Right atrium auricular region (tissue), 2 donors: ENCODE measurements at regions not wholly inside any gene's neighbourhood (a gene's known extent, or its start where the extent isn't known, plus 50 kb on each side); places are given as distances from the start of the nearest gene placed in this dataset.

Experiments used
- DNase-seq: peaks from one replicate; pipeline ENCODE4 v3.0.0-alpha.2; 2019; ENCODE audit warnings: low spot score
- H3K27ac ChIP-seq, 2 donors: fragments of 200-600 bp; sonication (generic); 1 replicate in 1 of 2; 2 replicates in 1 of 2; pipeline ENCODE4 v1.5.1; 2016 to 2019
- H3K27me3 ChIP-seq, 2 donors: fragments of 200-600 bp; sonication (generic); one replicate each; pipeline versions ENCODE4 v1.5.1 to v1.6.0; 2017 to 2019
- H3K36me3 ChIP-seq: fragments of 200-600 bp; sonication (generic); one replicate; pipeline ENCODE4 v1.5.1; 2016
- H3K4me1 ChIP-seq, 2 donors: fragments of 200-600 bp; sonication (generic); one replicate each; pipeline versions ENCODE4 v1.5.1 to v1.6.0; 2017 to 2019
- H3K4me3 ChIP-seq, 2 donors: fragments of 200-600 bp; sonication (generic); 1 replicate in 1 of 2; 2 replicates in 1 of 2; pipeline ENCODE4 v1.5.1; 2017 to 2019; ENCODE audit warnings: mild to moderate bottlenecking in 1 of 2, moderate library complexity in 1 of 2
- H3K9me3 ChIP-seq, 2 donors: fragments of 200-600 bp; sonication (generic); one replicate each; pipeline ENCODE4 v1.5.1; 2019
- TF ChIP-seq, protein P1 (sequence below), 2 donors: fragments of 200-600 bp; sonication (generic); IDR thresholded peaks; one replicate each; pipeline ENCODE4 v1.5.1; 2019; ENCODE audit warnings: antibody characterized with exemption in 2 of 2

DNA sequence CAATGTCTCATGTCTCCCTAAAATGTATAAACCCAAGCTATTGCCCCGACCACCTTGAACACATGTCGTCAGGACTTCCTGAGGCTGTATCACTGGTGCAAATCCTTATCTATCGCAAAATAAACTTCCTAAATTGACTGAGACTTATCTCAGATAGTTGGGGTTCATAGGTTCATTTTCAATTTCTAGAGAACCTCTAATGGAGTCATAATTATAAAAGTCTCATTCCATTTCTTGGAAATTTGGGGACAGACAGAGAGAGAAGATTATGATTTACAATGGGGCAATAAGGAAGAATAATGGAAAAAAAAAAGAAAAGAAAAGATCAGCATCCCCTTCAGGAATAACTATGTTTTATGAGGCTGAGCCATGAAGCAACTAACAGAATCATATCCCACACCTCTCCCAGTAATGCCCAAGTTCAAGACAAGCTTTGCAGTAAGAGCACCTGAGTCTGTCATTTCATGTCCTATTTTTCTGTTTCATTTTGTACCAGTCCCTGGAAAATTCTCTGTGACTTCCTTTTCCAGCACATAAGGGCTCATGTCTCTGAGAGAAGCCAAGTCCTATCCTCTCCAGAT is 70.0 kb upstream of the ETS2 start:
- no peaks in the 10 kb centered on the region for H3K9me3 ChIP-seq
- no peaks in the 10 kb centered on the region for H3K27me3 ChIP-seq
- TF ChIP-seq, protein P1, sequence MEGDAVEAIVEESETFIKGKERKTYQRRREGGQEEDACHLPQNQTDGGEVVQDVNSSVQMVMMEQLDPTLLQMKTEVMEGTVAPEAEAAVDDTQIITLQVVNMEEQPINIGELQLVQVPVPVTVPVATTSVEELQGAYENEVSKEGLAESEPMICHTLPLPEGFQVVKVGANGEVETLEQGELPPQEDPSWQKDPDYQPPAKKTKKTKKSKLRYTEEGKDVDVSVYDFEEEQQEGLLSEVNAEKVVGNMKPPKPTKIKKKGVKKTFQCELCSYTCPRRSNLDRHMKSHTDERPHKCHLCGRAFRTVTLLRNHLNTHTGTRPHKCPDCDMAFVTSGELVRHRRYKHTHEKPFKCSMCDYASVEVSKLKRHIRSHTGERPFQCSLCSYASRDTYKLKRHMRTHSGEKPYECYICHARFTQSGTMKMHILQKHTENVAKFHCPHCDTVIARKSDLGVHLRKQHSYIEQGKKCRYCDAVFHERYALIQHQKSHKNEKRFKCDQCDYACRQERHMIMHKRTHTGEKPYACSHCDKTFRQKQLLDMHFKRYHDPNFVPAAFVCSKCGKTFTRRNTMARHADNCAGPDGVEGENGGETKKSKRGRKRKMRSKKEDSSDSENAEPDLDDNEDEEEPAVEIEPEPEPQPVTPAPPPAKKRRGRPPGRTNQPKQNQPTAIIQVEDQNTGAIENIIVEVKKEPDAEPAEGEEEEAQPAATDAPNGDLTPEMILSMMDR (IDR thresholded peaks at IDR 0.05), result no peak
- DNase-seq, result no peak
- H3K4me1 ChIP-seq, result peaks cover 0 to 8% of the 10 kb centered on the region in 2 donors
- H3K36me3 ChIP-seq, result no peaks in the 10 kb centered on the region
- H3K27ac ChIP-seq, result no peak overlapping the region
- no peak overlapping the region for H3K4me3 ChIP-seq

DNA sequence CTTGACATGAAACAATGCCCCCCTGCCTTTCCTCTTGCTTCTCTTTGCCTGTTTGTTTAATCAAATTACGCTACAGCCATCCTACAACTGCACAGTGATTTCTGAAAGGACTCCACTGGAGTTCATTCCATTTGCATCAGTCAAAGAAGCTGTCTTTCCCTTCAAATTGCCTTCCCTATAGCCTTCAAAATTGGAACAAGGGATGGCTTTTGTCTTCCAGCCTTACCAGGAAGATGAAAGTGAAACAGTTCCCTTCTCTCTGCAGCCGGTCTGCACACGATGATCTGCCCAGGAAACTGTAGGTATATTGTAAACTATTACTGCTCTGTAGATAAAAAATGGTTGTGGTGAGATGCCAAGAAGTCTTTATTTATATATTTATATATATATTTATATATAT is 65.6 kb upstream of the ETS2 start:
- no peaks in the 10 kb centered on the region for H3K4me1 ChIP-seq
- H3K9me3 ChIP-seq, result no peaks in the 10 kb centered on the region
- H3K27me3 ChIP-seq, result no peaks in the 10 kb centered on the region
- no peaks in the 10 kb centered on the region for H3K36me3 ChIP-seq
- no peak overlapping the region for H3K27ac ChIP-seq
- TF ChIP-seq, protein P1 (IDR thresholded peaks at IDR 0.05), result no peak
- no peak for DNase-seq
- H3K4me3 ChIP-seq, result no peak overlapping the region

DNA sequence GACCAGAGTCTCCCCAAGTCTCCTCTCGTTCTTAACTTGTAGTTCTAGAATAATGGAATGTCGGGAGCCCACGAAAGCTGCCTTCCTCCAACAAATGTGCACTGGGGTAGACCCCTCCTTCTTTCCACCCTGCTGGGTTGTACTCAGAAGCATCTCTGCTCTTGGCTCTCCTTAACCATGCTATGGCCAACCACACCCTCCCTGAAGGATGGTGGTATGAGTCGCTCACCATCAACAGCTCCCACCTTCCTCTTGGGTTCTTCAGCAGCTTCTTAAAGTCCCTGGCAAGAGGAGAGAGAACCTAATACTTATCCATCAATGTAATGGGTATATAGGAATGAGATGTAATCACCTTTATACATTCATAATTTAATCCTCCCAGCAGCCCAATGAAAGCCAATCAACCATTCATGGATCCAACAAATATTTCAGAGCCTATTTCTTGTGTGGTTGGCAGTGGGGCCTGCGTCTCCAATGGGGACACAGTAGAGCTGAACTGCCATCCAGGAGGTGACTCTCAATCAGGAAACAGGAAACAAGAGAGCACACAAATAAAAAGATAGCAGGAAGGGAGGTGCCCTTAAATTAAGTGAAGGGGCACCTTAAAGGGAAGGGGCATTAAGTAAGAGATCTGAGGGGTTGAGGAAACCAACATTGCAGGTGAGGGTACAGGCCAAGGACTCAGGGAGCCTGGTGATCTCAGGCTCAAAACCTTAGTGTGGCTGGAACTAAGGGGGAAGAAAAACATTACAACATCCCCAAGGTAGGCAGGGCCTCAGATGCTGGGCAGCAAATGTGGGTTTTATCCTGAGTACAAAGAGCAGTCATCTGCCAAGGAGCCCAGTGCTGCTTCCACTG is 64.4 kb upstream of the ETS2 start:
- no peak overlapping the region for H3K27ac ChIP-seq
- no peak for DNase-seq
- TF ChIP-seq, protein P1 (IDR thresholded peaks at IDR 0.05), result no peak
- no peaks in the 10 kb centered on the region for H3K4me1 ChIP-seq
- H3K27me3 ChIP-seq, result no peaks in the 10 kb centered on the region
- H3K4me3 ChIP-seq, result no peak overlapping the region
- H3K9me3 ChIP-seq, result no peaks in the 10 kb centered on the region
- no peaks in the 10 kb centered on the region for H3K36me3 ChIP-seq

DNA sequence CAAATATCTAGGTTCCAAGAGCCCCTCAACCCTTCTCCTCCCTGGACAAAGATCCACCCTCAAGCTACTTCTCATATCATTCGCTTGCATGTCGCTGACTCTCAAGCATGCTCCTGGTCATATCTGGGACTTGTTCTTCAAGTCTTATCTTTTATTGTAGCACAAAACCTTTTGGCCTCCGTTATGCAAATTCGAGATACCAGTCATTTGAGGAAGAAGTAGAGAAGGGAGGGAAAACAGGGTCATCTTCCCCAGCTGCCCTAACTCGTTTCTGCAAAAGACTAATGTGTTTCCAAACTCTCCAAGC is 63.8 kb upstream of the ETS2 start:
- H3K4me3 ChIP-seq, result no peak overlapping the region
- no peaks in the 10 kb centered on the region for H3K9me3 ChIP-seq
- H3K4me1 ChIP-seq, result no peaks in the 10 kb centered on the region
- H3K27ac ChIP-seq, result no peak overlapping the region
- H3K36me3 ChIP-seq, result no peaks in the 10 kb centered on the region
- no peaks in the 10 kb centered on the region for H3K27me3 ChIP-seq
- TF ChIP-seq, protein P1 (IDR thresholded peaks at IDR 0.05), result no peak
- DNase-seq, result no peak

DNA sequence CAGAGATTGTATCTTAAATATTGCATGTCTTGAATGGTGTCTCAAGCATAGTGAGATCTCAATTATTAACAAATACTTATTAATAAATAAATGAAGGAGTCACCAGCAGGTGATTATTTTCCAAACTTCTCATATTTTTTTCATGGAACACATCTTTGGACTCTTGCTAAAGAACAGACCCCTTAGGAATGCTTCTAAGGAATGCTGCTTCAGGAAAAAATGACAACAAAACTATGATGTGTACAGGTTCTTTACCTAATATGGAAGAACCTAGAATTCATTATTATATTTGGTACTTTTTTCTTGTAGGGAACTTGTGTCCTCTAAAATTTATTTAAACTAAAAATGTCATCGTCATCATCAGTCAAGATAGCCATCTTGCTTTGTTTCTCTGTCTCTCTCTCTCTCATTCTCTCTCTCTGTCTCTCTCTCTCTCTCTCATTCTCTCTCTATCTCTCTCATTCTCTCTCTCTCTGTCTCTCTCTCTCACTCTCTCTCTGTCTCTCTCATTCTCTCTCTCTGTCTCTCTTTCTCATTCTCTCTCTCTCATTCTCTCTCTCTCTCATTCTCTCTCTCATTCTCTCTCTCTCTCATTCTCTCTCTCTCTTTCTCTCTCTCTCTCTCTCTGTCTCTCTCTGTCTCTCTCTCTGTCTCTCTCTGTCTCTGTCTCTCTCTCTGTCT is 63.0 kb upstream of the ETS2 start:
- Histone ChIP-seq H3K27ac (no peak overlapping the region), H3K4me1 (no peaks in the 10 kb centered on the region), H3K4me3 (no peak overlapping the region), H3K27me3 (no peaks in the 10 kb centered on the region), H3K36me3 (no peaks in the 10 kb centered on the region), H3K9me3 (no peaks in the 10 kb centered on the region)
- TF ChIP-seq, protein P1 (IDR thresholded peaks at IDR 0.05), result no peak
- no peak for DNase-seq
